Right atrium auricular region (tissue), 2 donors: ENCODE measurements at regions not wholly inside any gene's neighbourhood (a gene's known extent, or its start where the extent isn't known, plus 50 kb on each side); places are given as distances from the start of the nearest gene placed in this dataset.

Experiments
- DNase-seq: peaks from one replicate; pipeline ENCODE4 v3.0.0-alpha.2; 2019; ENCODE audit warnings: low spot score
- H3K27ac ChIP-seq, 2 donors: fragments of 200-600 bp; sonication (generic); 1 replicate in 1 of 2; 2 replicates in 1 of 2; pipeline ENCODE4 v1.5.1; 2016 to 2019
- H3K27me3 ChIP-seq, 2 donors: fragments of 200-600 bp; sonication (generic); one replicate each; pipeline versions ENCODE4 v1.5.1 to v1.6.0; 2017 to 2019
- H3K36me3 ChIP-seq: fragments of 200-600 bp; sonication (generic); one replicate; pipeline ENCODE4 v1.5.1; 2016
- H3K4me1 ChIP-seq, 2 donors: fragments of 200-600 bp; sonication (generic); one replicate each; pipeline versions ENCODE4 v1.5.1 to v1.6.0; 2017 to 2019
- H3K4me3 ChIP-seq, 2 donors: fragments of 200-600 bp; sonication (generic); 1 replicate in 1 of 2; 2 replicates in 1 of 2; pipeline ENCODE4 v1.5.1; 2017 to 2019; ENCODE audit warnings: mild to moderate bottlenecking in 1 of 2, moderate library complexity in 1 of 2
- H3K9me3 ChIP-seq, 2 donors: fragments of 200-600 bp; sonication (generic); one replicate each; pipeline ENCODE4 v1.5.1; 2019
- TF ChIP-seq, protein P1 (sequence below), 2 donors: fragments of 200-600 bp; sonication (generic); IDR thresholded peaks; one replicate each; pipeline ENCODE4 v1.5.1; 2019; ENCODE audit warnings: antibody characterized with exemption in 2 of 2

DNA sequence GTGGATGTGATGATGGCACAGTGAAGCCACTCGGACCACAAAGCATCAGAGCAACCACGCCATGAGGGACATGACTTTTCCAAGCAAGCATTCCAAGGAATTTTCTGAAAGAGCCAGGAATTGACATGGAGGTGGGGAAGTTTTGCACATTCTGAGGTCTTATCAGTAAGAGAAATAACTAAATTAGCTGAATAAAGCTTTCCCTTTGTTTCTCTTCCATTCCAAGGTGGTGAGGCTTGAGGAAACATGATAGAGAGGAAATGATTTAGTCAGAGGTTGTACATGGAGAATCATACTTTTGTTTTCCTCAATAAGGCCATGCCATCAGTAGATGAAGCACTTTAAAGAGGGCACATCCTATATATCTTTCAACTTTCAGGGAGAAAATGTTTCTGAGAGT is 115.7 kb upstream of the MMADHC start:
- no peak overlapping the region for H3K4me3 ChIP-seq
- no peaks in the 10 kb centered on the region for H3K4me1 ChIP-seq
- H3K27ac ChIP-seq = no peak overlapping the region
- TF ChIP-seq, protein P1, sequence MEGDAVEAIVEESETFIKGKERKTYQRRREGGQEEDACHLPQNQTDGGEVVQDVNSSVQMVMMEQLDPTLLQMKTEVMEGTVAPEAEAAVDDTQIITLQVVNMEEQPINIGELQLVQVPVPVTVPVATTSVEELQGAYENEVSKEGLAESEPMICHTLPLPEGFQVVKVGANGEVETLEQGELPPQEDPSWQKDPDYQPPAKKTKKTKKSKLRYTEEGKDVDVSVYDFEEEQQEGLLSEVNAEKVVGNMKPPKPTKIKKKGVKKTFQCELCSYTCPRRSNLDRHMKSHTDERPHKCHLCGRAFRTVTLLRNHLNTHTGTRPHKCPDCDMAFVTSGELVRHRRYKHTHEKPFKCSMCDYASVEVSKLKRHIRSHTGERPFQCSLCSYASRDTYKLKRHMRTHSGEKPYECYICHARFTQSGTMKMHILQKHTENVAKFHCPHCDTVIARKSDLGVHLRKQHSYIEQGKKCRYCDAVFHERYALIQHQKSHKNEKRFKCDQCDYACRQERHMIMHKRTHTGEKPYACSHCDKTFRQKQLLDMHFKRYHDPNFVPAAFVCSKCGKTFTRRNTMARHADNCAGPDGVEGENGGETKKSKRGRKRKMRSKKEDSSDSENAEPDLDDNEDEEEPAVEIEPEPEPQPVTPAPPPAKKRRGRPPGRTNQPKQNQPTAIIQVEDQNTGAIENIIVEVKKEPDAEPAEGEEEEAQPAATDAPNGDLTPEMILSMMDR (IDR thresholded peaks at IDR 0.05) = no peak
- no peaks in the 10 kb centered on the region for H3K36me3 ChIP-seq
- DNase-seq = no peak
- H3K27me3 ChIP-seq = no peaks in the 10 kb centered on the region
- peaks cover 0 to 6% of the 10 kb centered on the region in 2 donors for H3K9me3 ChIP-seq

DNA sequence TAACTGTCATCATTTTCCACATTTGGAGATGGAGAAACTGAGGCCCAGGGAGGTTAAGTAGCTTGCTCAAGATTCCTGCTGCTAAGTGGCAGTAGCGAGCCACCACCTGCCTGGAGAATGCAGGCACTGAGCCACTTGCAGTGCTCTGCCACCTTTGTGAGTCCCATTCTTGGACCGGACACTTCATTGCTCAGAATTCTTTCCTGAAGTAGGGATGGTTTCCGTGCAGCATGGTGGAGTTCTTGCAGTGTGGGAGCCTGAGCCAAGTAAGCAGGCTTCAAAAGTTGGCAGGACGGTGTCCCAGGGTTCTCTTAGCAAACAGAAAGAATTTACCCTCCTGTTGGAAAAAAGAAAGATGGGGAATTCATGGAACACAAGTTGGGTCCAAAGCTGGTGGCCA is 115.0 kb upstream of the MMADHC start:
- Histone ChIP-seq H3K27ac (no peak overlapping the region), H3K4me1 (no peaks in the 10 kb centered on the region), H3K9me3 (peaks cover 0 to 6% of the 10 kb centered on the region in 2 donors), H3K27me3 (no peaks in the 10 kb centered on the region), H3K36me3 (no peaks in the 10 kb centered on the region), H3K4me3 (no peak overlapping the region)
- TF ChIP-seq, protein P1 (IDR thresholded peaks at IDR 0.05) = no peak
- DNase-seq = no peak

DNA sequence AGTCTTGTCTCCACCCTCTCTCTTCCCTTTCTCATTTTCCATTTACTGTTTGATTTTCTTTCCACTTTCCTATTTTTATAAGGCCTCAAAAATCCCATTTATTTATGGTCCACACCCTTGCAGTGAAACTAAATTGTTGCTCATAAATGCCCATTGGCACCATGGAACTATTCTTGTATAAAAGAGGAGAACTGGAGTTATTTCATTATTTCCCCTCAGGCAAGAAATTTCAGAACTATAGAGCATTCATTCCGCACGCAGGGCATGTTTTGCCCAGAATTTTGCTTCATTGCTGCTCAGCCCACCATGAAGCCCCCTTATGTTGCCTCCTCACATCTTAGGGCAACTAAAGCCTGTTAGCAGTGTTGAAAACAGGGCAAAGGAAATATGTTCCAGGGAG is 113.7 kb upstream of the MMADHC start:
- no peak for DNase-seq
- Histone ChIP-seq H3K27me3 (no peaks in the 10 kb centered on the region), H3K27ac (no peak overlapping the region), H3K4me3 (no peak overlapping the region), H3K9me3 (no peaks in the 10 kb centered on the region), H3K36me3 (no peaks in the 10 kb centered on the region), H3K4me1 (no peaks in the 10 kb centered on the region)
- TF ChIP-seq, protein P1 (IDR thresholded peaks at IDR 0.05) = no peak

DNA sequence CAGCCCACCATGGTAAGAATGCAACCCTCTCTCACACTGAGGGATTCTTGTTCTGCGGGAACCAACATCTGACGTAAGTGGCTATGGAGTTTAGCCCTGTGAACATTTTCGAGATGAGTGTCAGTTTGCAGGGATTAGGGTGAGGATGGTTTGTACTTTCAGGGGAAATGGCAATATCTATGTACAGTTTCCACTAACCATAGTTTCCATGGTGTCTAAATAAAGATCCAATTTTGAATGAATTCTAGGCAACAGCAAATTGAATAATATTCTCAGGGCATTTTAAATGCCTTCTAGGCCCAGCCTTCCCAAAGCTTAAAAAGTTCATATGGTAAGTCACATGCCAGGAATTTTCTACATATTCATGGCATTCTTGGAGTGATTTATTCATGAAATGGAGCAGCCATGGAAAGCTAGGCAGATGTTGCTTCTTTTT is 105.4 kb upstream of the MMADHC start:
- no peaks in the 10 kb centered on the region for H3K27me3 ChIP-seq
- H3K27ac ChIP-seq = no peak overlapping the region
- no peak for DNase-seq
- TF ChIP-seq, protein P1 (IDR thresholded peaks at IDR 0.05) = no peak
- H3K4me1 ChIP-seq = no peaks in the 10 kb centered on the region
- H3K4me3 ChIP-seq = no peak overlapping the region
- no peaks in the 10 kb centered on the region for H3K9me3 ChIP-seq
- H3K36me3 ChIP-seq = no peaks in the 10 kb centered on the region

DNA sequence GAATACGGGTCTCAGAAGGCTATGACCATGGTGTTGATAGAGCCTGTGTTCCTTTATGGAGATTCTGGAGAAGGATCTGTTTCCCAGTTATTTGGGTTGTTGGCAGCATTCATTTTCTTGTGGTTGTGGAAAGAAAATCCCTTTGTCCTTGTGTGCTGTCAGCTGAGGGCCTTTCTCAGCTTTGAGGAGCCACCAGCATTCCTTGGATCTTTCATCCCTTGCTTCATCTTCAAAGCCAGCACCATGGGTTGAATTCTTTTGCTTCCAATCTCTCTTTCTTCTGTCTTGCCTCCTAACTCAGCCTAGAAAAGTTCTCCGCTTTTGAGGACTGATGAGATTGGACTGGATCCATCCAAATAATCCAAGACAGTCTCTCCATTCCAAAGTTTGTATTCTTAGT is 103.2 kb upstream of the MMADHC start:
- TF ChIP-seq, protein P1 (IDR thresholded peaks at IDR 0.05) = no peak
- Histone ChIP-seq H3K4me3 (no peak overlapping the region), H3K27ac (no peak overlapping the region), H3K9me3 (no peaks in the 10 kb centered on the region), H3K4me1 (no peaks in the 10 kb centered on the region), H3K27me3 (no peaks in the 10 kb centered on the region), H3K36me3 (no peaks in the 10 kb centered on the region)
- DNase-seq = no peak

DNA sequence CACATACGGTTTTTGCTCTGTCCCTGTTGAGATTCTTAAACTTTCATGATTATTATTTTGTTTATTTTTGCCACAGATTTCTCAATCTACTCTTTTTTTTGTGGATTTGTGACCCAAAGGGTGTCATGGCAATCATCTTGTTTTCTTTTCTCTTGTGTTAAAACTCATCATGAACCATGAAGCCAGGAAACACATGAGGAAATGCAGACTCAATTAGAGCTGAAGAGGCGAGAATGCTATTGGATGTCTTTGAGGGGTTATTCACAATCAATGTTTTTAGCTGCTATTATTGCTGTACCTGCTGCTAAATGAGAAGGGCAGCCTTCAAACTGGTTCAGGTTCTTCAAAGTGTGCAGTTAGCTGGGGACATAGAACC is 99.5 kb upstream of the MMADHC start:
- Histone ChIP-seq H3K4me1 (no peaks in the 10 kb centered on the region), H3K27me3 (no peaks in the 10 kb centered on the region), H3K27ac (no peak overlapping the region), H3K36me3 (no peaks in the 10 kb centered on the region), H3K4me3 (no peak overlapping the region), H3K9me3 (no peaks in the 10 kb centered on the region)
- DNase-seq = no peak
- TF ChIP-seq, protein P1 (IDR thresholded peaks at IDR 0.05) = no peak
